ENCODE measurements at regions not wholly inside any gene's neighbourhood (a gene's known extent, or its start where the extent isn't known, plus 50 kb on each side); places are given as distances from the start of the nearest gene placed in this dataset.

- TF ChIP-seq POLR2A (conservative IDR thresholded peaks at IDR 0.05) (no peak), SRSF9 (IDR thresholded peaks at IDR 0.05; ENCODE audit: borderline replicate concordance, low read depth, low read length) (no peak), FOXP1 (CRISPR knock-in tag; IDR thresholded peaks at IDR 0.05) (no peak), BRD9 (IDR thresholded peaks at IDR 0.05; ENCODE audit: low read depth, partially characterized antibody) (no peak), ZNF512 (tag; IDR thresholded peaks at IDR 0.05) (no peak), POLR2AphosphoS2 (IDR thresholded peaks at IDR 0.05; ENCODE audit: low read length) (no peak), NFIX (CRISPR knock-in tag; IDR thresholded peaks at IDR 0.05; ENCODE audit: low read depth) (no peak), CTCF (IDR thresholded peaks at IDR 0.05 in 2 of 3, conservative IDR thresholded peaks at IDR 0.05 in 1 of 3; ENCODE audit: insufficient read depth in 2 of 3, low read depth in 1 of 3, low read length in 3 of 3) (no peak), MYC (IDR thresholded peaks at IDR 0.05; ENCODE audit: low read depth, low read length) (no peak), MYC (CRISPR knock-in tag; IDR thresholded peaks at IDR 0.05; ENCODE audit: borderline replicate concordance, low read depth) (no peak), KAT7 (CRISPR knock-in tag; IDR thresholded peaks at IDR 0.05; ENCODE audit: borderline replicate concordance) (no peak)
Observed at GRCh38 chr13:31477961-31478360, 261.4 kb upstream of the RXFP2 start.

Data from K562 (cell line).